ENCODE measurements at regions not wholly inside any gene's neighbourhood (a gene's known extent, or its start where the extent isn't known, plus 50 kb on each side); places are given as distances from the start of the nearest gene placed in this dataset.

DNA sequence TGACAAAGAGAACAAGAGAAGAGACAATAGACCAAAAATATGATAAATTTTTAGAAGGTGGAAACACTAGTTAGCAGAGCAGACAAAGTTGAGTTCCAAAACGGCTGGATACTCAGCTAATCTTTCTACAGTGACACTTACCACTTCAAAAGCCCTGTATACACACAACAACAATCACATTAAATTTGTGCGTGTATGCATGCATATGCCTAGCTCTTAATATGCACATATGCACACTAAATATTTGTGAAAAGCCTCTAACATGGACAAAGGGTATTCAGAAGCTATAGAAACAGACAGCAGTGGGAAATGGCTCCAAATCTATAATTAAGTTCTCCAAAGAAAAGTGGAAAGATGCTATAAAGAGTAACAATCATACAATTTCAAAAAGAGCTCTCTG is 476.4 kb downstream of the HTR7 start:
- Histone ChIP-seq H3K9me3 (no peaks in the 10 kb centered on the region), H3K27ac (no peak overlapping the region), H3K27me3 (no peaks in the 10 kb centered on the region), H3K4me1 (no peaks in the 10 kb centered on the region), H3K4me3 (no peak overlapping the region), H3K36me3 (no peaks in the 10 kb centered on the region)
- no peak for FAIRE-seq
- TF ChIP-seq, protein P1, sequence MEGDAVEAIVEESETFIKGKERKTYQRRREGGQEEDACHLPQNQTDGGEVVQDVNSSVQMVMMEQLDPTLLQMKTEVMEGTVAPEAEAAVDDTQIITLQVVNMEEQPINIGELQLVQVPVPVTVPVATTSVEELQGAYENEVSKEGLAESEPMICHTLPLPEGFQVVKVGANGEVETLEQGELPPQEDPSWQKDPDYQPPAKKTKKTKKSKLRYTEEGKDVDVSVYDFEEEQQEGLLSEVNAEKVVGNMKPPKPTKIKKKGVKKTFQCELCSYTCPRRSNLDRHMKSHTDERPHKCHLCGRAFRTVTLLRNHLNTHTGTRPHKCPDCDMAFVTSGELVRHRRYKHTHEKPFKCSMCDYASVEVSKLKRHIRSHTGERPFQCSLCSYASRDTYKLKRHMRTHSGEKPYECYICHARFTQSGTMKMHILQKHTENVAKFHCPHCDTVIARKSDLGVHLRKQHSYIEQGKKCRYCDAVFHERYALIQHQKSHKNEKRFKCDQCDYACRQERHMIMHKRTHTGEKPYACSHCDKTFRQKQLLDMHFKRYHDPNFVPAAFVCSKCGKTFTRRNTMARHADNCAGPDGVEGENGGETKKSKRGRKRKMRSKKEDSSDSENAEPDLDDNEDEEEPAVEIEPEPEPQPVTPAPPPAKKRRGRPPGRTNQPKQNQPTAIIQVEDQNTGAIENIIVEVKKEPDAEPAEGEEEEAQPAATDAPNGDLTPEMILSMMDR (IDR thresholded peaks at IDR 0.05) = no peak
- no peak for ATAC-seq
- 33 to 37% methylated on average over 2 of the region's 2 CpGs for WGBS, 2 donors
- no peak for DNase-seq
- intact Hi-C loops (cut with DNase I) = no loop called here

DNA sequence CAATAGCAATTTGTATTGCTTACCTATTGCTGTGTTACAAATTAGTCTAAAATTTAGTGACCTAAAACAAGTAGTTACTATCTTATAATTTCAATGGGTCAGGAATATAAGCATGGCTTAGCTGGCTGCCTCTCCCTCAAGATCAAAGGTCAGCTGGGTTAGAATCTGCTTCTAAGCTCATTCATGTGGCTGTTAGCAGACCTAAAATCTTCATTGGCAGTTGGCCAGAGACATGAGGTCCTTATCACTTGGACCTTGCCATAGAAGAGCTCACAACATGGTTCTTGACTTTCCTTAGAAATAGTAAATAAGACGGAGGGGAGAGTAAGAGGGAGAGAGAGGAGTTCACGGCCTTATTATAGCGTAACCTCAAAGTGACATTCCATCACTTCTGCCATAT is 468.0 kb downstream of the HTR7 start:
- Histone ChIP-seq H3K4me3 (no peak overlapping the region), H3K4me1 (no peaks in the 10 kb centered on the region), H3K9me3 (no peaks in the 10 kb centered on the region), H3K27ac (no peak overlapping the region), H3K27me3 (no peaks in the 10 kb centered on the region), H3K36me3 (no peaks in the 10 kb centered on the region)
- DNase-seq (no peak), ATAC-seq (no peak), FAIRE-seq (no peak)
- intact Hi-C loops (cut with DNase I) = no loop called here
- WGBS, 2 donors = 77 to 89% methylated on average over 3 of the region's 3 CpGs
- TF ChIP-seq, protein P1 (IDR thresholded peaks at IDR 0.05) = no peak

DNA sequence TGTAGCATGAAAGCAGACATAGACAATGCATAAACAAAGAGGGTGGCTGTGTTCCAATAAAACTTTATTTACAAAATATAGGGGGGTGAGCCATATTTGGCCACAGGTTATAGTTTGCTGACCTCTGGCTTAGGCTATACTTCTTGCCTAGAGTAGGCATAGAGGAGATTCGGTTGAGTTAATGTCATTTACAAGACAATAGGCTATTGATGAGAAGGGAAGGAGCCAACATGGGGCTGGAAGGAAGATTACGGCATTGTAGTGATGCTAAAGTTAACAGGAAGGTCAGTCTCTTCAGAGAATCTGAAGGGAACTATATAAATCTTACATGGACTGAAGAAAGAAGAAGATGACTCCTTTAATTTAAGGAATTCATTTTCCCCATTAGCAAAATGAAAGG is 463.5 kb downstream of the HTR7 start:
- H3K9me3 ChIP-seq = no peaks in the 10 kb centered on the region
- FAIRE-seq = no peak
- DNase-seq = no peak
- TF ChIP-seq, protein P1 (IDR thresholded peaks at IDR 0.05) = no peak
- no peaks in the 10 kb centered on the region for H3K4me1 ChIP-seq
- no peaks in the 10 kb centered on the region for H3K36me3 ChIP-seq
- no peak overlapping the region for H3K27ac ChIP-seq
- intact Hi-C loops (cut with DNase I) = no loop called here
- 46 to 47% methylated on average over 2 of the region's 2 CpGs for WGBS, 2 donors
- no peak overlapping the region for H3K4me3 ChIP-seq
- H3K27me3 ChIP-seq = no peaks in the 10 kb centered on the region
- ATAC-seq = no peak

DNA sequence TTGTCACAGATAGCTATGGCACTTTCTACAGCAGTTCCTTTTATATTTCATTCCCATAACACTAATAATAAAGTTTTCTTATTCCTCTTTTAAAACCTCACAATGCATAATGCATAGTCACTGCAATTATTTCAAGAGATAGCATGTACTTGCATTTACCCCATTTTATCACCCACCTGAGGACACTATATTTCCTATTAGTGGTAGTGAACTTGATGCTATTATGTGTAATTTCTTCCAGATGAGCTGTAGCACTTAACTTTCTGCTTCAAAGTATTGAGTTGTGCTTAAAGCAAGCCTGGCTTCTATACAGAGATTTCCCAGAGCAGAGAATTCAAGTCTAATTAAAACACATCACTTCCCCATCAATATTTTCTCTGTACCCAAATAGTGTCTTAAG is 461.1 kb downstream of the HTR7 start:
- FAIRE-seq (no peak), ATAC-seq (no peak), DNase-seq (no peak)
- Histone ChIP-seq H3K27me3 (no peaks in the 10 kb centered on the region), H3K4me1 (no peaks in the 10 kb centered on the region), H3K36me3 (no peaks in the 10 kb centered on the region), H3K9me3 (no peaks in the 10 kb centered on the region), H3K4me3 (no peak overlapping the region), H3K27ac (no peak overlapping the region)
- TF ChIP-seq, protein P1 (IDR thresholded peaks at IDR 0.05) = no peak
- intact Hi-C loops (cut with DNase I) = no loop called here

DNA sequence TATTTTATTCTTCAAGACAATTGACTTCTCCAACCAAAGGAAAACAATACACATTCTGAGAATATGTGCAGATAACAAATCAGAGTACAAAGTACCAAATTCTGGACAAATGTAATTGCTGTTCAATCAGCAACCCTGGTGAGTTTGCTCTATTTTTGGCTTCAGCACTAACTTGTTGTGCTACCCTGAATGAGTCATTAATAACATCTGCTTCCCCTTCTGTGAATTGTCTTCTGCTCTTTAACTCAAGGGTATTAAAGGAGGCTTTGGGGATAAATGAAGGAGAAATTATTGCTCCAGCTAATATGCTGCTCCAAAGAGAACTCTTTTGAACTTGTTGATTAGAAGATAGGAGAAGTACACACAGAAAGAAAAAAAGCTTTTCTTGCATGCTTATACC is 459.3 kb downstream of the HTR7 start:
- Histone ChIP-seq H3K4me1 (no peaks in the 10 kb centered on the region), H3K27me3 (no peaks in the 10 kb centered on the region), H3K4me3 (no peak overlapping the region), H3K9me3 (no peaks in the 10 kb centered on the region), H3K27ac (no peak overlapping the region), H3K36me3 (no peaks in the 10 kb centered on the region)
- intact Hi-C loops (cut with DNase I) = no loop called here
- FAIRE-seq = no peak
- no peak for ATAC-seq
- no peak for DNase-seq
- TF ChIP-seq, protein P1 (IDR thresholded peaks at IDR 0.05) = no peak
